IPS DF 6.9 (cell line): ENCODE measurements at regions not wholly inside any gene's neighbourhood (a gene's known extent, or its start where the extent isn't known, plus 50 kb on each side); places are given as distances from the start of the nearest gene placed in this dataset.

Source experiments
- DNase-seq: peaks from one replicate; pipeline ENCODE4 v3.0.0-alpha.2; 2013; ENCODE audit warnings: low read depth, low spot score
- H3K27ac ChIP-seq: one replicate; pipeline ENCODE4 v1.5.1; 2013; ENCODE audit warnings: low read length, control low read depth
- H3K27me3 ChIP-seq: 2 replicates; pipeline ENCODE4 v1.6.1; 2013; ENCODE audit warnings: mild to moderate bottlenecking, low read length; ENCODE audit not compliant: control insufficient read depth, insufficient read depth
- H3K36me3 ChIP-seq: 2 replicates; pipeline ENCODE4 v1.6.1; 2013; ENCODE audit warnings: low read length; ENCODE audit not compliant: control insufficient read depth, insufficient read depth
- H3K4me1 ChIP-seq: 2 replicates; pipeline ENCODE4 v1.6.1; 2013; ENCODE audit warnings: low read length; ENCODE audit not compliant: control insufficient read depth, insufficient read depth
- H3K4me3 ChIP-seq: 2 replicates; pipeline ENCODE4 v1.5.1; 2013; ENCODE audit warnings: mild to moderate bottlenecking, low read length
- H3K9me3 ChIP-seq: 2 replicates; pipeline ENCODE4 v1.6.1; 2013; ENCODE audit warnings: low read length, inconsistent platforms; ENCODE audit not compliant: control insufficient read depth, insufficient read depth
- WGBS: extraction: QIAGEN DNeasy Blood & Tissue Kit; methylation state at CpG from one replicate; pipeline ENCODE4 v1.1.7; 2013; ENCODE audit warnings: mixed read lengths, missing lambda C conversion rate; ENCODE audit not compliant: insufficient read length, insufficient coverage; 5-methylcytosine and 5-hydroxymethylcytosine counted together

DNA sequence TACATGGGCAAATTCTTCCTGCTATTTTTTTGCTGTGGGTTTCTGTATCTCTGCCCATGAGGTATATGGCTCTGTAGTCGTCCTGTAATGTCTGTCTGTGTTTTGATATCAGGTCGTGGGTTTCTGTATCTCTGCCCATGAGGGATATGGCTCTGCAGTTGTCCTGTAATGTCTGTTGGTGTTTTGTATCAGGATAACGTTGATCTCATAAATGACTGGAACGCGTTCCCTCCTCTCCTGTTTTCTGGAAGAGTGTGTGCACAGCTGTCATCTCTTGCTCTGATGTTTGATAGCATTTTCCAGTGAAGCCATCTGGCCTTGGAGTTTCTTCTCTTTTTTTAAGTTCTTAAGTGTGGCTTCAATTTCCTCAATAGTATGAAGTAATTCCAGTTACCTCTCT, 57.2 kb downstream of the SOX1 start:
- no peak for DNase-seq
- Histone ChIP-seq H3K27me3 (no peaks in the 10 kb centered on the region), H3K4me3 (no peak overlapping the region), H3K4me1 (0 out of 2 replicates have a peak, but pooled peaks cover 2% of the 10 kb centered on the region), H3K9me3 (no peaks in the 10 kb centered on the region), H3K27ac (no peak overlapping the region), H3K36me3 (no peaks in the 10 kb centered on the region)
- WGBS, result no CpG with 5 or more reads among the region's 5 CpGs

DNA sequence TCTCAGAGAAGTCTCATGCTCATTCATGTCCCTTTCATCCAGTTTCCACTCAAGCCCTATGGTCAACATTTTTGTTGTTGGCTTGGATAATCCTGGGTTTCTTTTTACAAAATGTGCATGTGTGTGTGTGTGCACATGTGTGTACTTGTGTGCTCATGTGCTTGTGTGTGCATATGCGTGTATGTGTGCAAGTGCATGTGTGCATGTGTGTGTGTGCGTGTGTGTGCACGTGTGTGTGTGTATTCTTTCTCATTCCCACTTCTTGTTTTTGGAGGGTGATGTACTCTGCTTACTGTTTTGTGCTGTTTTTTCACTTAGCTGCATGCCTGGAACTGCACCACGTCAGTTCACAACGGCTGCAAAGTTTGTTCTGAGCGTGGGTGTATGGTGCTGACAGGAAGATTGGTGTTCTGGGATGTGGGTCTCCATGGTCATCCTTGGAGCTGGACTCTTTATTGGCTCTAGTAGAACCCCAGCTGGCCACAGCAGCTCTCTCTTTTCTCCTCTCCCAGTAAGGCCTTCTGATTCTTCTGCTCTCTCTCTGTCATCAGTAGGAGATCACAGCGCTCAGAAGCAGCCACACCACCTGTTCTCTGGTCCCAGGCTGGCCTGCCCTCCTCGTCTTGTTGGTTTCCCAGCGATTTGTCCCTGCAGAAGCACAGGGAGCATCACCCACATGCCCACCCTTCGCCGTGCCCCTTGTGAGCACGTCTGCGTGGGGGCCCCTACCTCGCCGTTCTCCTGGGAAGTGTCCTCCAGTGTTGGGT, 60.8 kb downstream of the SOX1 start:
- no CpG with 5 or more reads among the region's 15 CpGs for WGBS
- Histone ChIP-seq H3K4me3 (no peak overlapping the region), H3K27me3 (no peaks in the 10 kb centered on the region), H3K27ac (no peak overlapping the region), H3K4me1 (no peaks in the 10 kb centered on the region; the same call in 1 of the 2 replicates), H3K9me3 (no peaks in the 10 kb centered on the region), H3K36me3 (no peaks in the 10 kb centered on the region)
- no peak for DNase-seq

DNA sequence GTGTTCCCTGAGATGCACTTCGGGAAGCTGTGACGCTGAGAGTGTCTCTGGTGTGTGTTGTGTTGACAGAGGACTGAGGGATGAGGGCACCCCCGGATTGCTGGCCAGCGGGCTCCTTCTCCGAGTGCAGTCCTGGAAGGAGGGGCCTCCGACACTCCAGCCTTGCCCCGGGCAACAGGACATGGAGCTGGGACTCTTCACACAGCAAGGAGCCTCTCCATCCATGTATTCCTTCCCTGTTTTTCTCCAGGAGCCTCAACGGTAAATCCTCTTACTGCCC, 61.3 kb downstream of the SOX1 start:
- H3K4me1 ChIP-seq, result no peaks in the 10 kb centered on the region; the same call in 1 of the 2 replicates
- no CpG with 5 or more reads among the region's 8 CpGs for WGBS
- H3K9me3 ChIP-seq, result no peaks in the 10 kb centered on the region
- no peaks in the 10 kb centered on the region for H3K36me3 ChIP-seq
- H3K4me3 ChIP-seq, result no peak overlapping the region
- no peak overlapping the region for H3K27ac ChIP-seq
- H3K27me3 ChIP-seq, result no peaks in the 10 kb centered on the region
- no peak for DNase-seq

DNA sequence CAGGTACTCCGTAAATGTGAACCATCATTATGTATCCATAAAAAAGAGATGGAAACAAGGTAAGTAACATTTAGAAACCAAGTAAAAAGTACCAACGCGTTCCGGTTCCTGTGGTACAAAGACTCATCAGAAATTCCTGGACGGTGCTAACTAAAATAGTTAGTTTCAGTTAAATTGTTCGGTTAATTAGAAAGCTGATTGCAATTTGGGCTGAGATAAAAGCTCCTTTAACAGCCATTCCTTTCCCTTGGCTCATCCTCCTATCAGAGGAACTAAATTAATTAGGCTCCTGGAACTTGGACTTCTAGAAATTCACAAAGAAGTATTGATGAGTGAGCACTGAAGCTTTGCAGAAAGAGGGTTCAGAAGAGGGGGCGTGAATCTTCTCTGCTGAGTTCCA, 63.5 kb downstream of the SOX1 start:
- H3K36me3 ChIP-seq, result no peaks in the 10 kb centered on the region
- WGBS, result no CpG with 5 or more reads among the region's 7 CpGs
- no peak overlapping the region for H3K27ac ChIP-seq
- no peak overlapping the region for H3K4me3 ChIP-seq
- no peaks in the 10 kb centered on the region for H3K27me3 ChIP-seq
- no peaks in the 10 kb centered on the region; the same call in 1 of the 2 replicates for H3K4me1 ChIP-seq
- no peaks in the 10 kb centered on the region for H3K9me3 ChIP-seq
- DNase-seq, result no peak

DNA sequence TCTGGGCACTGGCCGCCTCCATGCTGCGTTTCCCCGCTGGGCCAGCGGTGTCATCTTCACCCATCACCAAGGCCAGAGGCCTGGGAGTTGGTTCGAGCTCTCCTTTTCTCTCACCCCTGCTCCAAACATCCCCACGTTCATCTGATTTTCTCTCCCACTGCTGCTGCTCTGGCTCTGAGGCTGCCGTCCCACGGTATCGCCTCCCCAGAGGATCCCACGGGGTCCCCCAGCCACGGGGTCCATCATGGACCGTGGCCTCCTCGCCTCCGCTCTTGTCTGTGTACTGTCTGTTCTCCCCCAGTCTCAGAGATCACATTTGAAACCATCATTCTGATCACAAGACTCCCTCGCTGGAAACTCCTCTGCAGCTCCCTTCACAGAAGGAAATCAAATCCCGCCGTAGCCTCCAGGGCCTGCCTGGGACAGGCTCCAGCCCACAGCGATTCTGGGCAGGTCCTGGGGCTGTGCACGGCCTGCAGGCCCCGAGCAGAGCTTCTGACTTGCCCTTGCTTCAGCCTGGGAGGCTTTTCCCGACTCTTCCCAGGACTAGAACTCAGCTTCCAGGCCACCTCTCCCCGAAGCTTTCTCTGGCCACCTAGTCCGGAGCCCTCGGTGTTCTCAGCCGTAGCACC, 64.2 kb downstream of the SOX1 start:
- H3K36me3 ChIP-seq, result no peaks in the 10 kb centered on the region

DNA sequence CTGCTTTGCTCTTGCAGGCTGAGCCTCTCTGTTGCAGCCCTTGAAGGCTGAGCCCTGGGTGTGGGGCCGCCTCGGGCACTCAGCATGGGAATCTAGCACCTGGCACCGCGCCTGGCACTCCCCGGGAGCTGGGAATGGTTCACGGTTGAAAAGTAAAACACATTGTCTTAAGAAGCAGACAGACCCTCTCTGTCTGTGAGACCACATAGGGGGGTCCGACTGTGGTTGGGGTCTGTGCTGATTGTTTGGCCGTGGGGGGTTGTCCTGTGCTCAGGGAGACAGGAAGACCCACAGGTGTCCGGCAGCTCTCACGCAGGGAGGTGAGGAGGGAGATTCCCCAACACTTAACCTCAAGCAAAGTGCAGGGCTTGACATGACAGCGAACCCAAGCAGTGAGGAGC, 64.8 kb downstream of the SOX1 start:
- Histone ChIP-seq H3K9me3 (no peaks in the 10 kb centered on the region), H3K36me3 (no peaks in the 10 kb centered on the region), H3K27me3 (no peaks in the 10 kb centered on the region), H3K4me1 (no peaks in the 10 kb centered on the region; the same call in 1 of the 2 replicates), H3K27ac (no peak overlapping the region), H3K4me3 (no peak overlapping the region)
- no peak for DNase-seq
- no CpG with 5 or more reads among the region's 11 CpGs for WGBS

More for the DNA sequence above, 64.2 kb downstream of the SOX1 start:
- WGBS, result no CpG with 5 or more reads among the region's 25 CpGs
- no peaks in the 10 kb centered on the region for H3K27me3 ChIP-seq
- no peak for DNase-seq
- H3K27ac ChIP-seq, result no peak overlapping the region
- no peaks in the 10 kb centered on the region; the same call in 1 of the 2 replicates for H3K4me1 ChIP-seq
- no peaks in the 10 kb centered on the region for H3K9me3 ChIP-seq
- H3K4me3 ChIP-seq, result no peak overlapping the region

DNA sequence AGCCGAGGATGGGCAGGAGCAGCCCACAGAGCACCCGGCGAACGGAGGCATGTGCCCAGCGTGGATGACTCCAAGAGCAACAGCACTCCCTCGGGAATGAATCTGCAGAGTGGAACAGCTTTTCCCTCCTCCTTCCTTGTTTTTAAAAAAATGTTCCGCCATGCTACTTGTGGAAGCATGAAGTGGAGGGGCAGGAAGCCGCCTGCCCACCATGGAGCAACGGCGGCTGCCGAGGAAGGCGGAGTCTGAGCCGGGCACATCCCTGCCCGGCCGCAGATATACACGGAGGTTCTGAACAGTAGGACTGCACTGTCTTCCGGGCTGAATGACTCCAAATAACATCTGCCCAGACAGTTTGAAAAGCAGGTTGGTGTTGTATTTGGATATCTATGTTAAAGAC, 65.2 kb downstream of the SOX1 start:
- DNase-seq, result no peak

DNA sequence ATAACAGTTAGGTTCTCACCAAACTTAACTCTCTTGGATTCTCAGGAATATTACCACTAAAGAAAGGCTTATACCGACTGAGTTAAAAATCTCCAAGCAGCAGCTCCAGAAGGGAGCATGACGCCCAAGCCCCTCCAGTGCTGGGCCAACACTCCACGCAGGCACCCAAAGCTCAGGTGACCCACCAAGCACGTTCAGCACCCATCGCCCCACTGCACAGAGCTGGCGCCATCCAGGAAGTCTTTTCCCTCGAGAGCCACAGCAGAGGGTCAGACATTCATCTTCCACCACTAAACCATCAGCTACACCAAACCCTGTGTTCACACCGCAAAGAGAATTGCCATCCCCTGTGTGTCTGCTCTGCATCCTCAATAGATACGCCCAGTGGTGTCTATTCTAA, 65.7 kb downstream of the SOX1 start:
- no peak overlapping the region for H3K27ac ChIP-seq
- no peaks in the 10 kb centered on the region for H3K36me3 ChIP-seq
- no peaks in the 10 kb centered on the region; the same call in 1 of the 2 replicates for H3K4me1 ChIP-seq
- WGBS, result no CpG with 5 or more reads among the region's 9 CpGs
- no peak for DNase-seq
- no peaks in the 10 kb centered on the region for H3K9me3 ChIP-seq
- no peaks in the 10 kb centered on the region for H3K27me3 ChIP-seq
- H3K4me3 ChIP-seq, result no peak overlapping the region

More for the DNA sequence above, 65.2 kb downstream of the SOX1 start:
- Histone ChIP-seq H3K27ac (no peak overlapping the region), H3K36me3 (no peaks in the 10 kb centered on the region), H3K4me1 (no peaks in the 10 kb centered on the region; the same call in 1 of the 2 replicates), H3K9me3 (no peaks in the 10 kb centered on the region), H3K4me3 (no peak overlapping the region), H3K27me3 (no peaks in the 10 kb centered on the region)
- no CpG with 5 or more reads among the region's 17 CpGs for WGBS

DNA sequence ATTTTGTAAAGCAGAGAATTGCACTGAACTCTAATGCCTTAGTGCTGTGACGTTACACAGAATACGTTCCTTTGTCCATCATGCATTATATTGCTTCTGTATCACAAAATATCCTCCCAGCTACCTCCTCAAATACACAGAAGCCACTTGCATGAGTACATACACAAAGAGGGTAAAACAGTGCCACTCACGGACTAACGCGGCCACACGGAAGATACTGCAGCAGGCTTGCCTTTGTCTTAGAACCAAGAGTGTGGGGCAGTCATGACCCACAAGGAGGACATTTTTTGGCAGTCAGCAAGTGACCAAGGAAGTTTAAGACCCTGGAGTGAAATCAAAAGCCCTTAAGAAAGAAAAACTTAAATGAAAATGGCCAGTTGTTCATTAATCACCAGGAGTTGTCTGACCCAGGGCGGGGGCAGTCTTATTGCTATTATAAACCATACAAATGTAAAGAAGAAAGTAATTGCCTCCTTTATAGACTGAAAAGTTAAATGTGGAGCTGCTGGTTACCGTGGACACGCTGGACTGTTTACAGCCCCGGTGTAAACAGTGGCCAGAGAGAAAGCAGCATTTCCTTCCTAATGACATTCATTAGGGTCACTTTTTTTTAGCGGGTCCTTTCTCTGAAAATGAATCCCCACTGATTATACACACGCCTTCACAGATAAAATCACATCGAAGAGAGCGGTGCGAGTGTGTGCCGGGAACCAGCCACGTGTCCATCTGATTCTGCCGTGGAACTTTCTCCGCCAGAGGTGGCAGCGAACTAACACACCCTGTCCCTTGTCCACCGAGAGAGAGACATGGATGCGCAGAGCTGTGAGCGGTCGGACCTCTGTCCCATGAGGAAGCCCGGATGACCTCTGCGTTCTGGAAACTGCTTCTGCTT, 66.8 kb downstream of the SOX1 start:
- H3K36me3 ChIP-seq, result no peaks in the 10 kb centered on the region
- H3K4me1 ChIP-seq, result no peaks in the 10 kb centered on the region; the same call in 1 of the 2 replicates
- no peak overlapping the region for H3K4me3 ChIP-seq
- DNase-seq, result no peak
- no peak overlapping the region for H3K27ac ChIP-seq
- no peaks in the 10 kb centered on the region for H3K9me3 ChIP-seq
- no peaks in the 10 kb centered on the region for H3K27me3 ChIP-seq
- no CpG with 5 or more reads among the region's 26 CpGs for WGBS

DNA sequence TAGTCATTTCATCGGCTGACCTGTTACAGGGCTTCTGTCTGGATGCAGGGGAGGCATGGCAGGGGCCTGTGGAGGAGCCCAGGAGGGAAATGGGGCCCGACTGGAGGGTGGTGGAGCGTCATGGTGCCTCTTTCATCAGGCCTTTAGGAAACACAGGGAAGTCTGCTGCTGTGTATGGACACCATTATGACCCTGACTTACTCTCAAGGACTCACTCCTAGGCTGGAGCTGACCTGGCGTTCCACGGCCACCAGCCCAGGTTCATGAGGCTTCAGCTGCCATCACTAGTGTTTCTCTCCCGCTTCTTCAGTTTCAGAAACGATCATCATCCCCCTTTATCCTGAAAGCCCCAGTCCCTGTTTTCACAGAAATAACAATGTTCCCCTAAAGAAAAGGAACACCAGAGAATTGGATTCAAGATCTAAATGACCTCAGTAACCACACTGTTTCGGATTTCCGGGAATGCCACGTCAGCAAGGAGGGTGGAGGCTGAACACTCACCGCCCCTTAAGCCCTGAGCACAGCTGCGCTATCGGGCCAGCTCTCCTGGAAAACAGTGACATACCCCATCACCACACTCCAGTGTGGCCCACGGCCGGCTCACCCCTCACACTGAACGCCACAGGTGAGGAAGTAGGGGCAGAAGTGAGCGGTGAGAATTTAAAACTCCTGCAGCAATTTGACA, 67.6 kb downstream of the SOX1 start:
- H3K27ac ChIP-seq, result no peak overlapping the region
- DNase-seq, result no peak
- no peaks in the 10 kb centered on the region for H3K27me3 ChIP-seq
- H3K36me3 ChIP-seq, result no peaks in the 10 kb centered on the region
- no peak overlapping the region for H3K4me3 ChIP-seq
- WGBS, result no CpG with 5 or more reads among the region's 17 CpGs
- no peaks in the 10 kb centered on the region; the same call in 1 of the 2 replicates for H3K4me1 ChIP-seq
- H3K9me3 ChIP-seq, result no peaks in the 10 kb centered on the region
